NCI-H774 (cell line): ENCODE measurements at regions not wholly inside any gene's neighbourhood (a gene's known extent, or its start where the extent isn't known, plus 50 kb on each side); places are given as distances from the start of the nearest gene placed in this dataset.

Experiments used
- DNase-seq: peaks from one replicate; lab custom pipeline; 2025; lab: John Stamatoyannopoulos, UW

- DNase-seq = no peak
Measured at GRCh38 chr20:51876313-51876940, 74.1 kb upstream of the SALL4 start.

- DNase-seq = no peak
Measured at GRCh38 chr20:51873652-51874051, 71.3 kb upstream of the SALL4 start.

GRCh38 chr20:51871943-51872342, 69.6 kb upstream of the SALL4 start:
- DNase-seq = no peak

GRCh38 chr20:51869002-51869401, 66.7 kb upstream of the SALL4 start:
- DNase-seq = no peak

GRCh38 chr20:51867251-51867650, 64.9 kb upstream of the SALL4 start:
- DNase-seq = no peak

- DNase-seq = no peak
Measured at GRCh38 chr20:51864967-51865366, 62.6 kb upstream of the SALL4 start.

- DNase-seq = no peak
Measured at GRCh38 chr20:51862796-51863195, 60.5 kb upstream of the SALL4 start.

GRCh38 chr20:51861726-51862466, 59.6 kb upstream of the SALL4 start:
- no peak for DNase-seq

GRCh38 chr20:51860111-51860882, 58.0 kb upstream of the SALL4 start:
- DNase-seq = no peak

GRCh38 chr20:51856432-51856831, 54.1 kb upstream of the SALL4 start:
- DNase-seq = no peak

- no peak for DNase-seq
Measured at GRCh38 chr20:51854921-51855320, 52.6 kb upstream of the SALL4 start.
